ENCODE measurements at regions not wholly inside any gene's neighbourhood (a gene's known extent, or its start where the extent isn't known, plus 50 kb on each side); places are given as distances from the start of the nearest gene placed in this dataset.
"Not testable (repeated sequence)": the region's sequence is repeated elsewhere in the genome, so short reads cannot be mapped to it uniquely, and the experiment has no call there.

DNA sequence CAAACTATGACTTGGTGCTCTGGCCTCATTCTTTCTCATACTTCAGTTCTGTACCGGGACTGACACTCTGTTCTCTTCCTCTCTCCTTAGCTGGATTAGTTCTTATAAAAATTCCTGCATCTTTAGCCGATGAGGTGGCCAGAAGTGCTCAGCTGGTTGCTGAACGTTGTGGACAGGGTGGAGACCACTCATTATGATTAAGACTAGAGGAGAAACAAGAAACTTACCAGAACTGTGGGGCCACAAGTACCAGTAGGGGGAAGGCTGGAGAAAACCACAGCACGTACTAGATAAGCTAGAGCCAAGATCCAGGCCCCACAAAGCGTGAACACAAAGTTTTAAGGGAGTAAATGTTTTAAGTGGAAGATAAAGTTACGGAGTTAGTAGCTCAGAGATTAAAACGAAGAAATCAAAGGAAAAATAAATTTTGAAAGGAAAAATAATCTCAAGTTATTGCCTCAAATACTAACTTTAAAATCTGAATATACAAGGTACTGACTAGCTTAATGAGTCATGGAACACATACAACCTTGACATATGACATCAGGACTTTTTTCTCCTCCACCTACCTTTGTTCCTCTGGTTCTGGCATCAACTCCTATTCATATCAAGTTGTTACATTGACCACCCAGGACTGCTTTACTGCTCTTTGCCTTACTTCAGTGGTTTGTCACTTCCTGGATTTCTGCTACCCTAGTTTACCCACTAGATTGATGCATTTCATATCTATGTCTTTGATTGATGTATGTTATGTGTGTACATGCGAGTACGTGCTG, 469.0 kb downstream of the TFEC start:
- DNase-seq (ENCODE audit: low spot score) = no peak

DNA sequence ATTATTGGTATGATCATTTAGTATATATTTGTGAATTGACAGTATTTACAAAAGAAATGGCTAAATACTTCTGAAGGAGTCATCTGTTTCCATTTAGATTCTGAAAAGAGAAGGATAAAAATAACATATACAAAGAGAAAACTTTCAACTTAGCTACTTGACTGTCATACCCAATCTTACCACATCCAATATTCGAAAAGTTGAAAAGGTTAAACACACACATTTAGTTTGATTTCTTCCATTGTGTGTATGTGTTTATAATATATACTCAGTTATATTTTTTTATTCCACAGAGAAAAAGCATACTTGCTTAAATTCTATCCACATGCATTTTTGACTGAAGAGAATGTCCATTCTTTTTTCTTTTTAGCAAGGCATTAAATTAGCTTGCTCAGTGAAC, 470.7 kb downstream of the TFEC start:
- no peak for DNase-seq (ENCODE audit: low spot score)

DNA sequence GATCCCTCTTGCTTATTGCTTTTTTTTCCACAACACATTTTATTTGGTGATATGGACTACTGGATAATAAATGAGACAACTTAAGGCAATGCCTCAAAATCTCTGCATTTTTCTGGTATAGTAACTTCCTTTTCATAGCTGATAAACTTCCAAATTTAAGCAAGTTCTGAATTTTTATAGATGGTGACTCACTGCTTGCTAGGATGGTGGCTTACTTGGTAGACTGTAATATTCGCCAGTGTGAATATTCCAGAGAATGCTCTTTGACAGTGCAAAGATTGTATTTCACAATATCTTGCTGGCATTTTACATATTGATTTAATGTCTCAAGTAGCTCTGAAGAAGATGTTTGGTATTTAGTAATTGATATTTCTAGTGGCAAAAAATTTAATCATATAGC, 472.4 kb downstream of the TFEC start:
- no peak for DNase-seq (ENCODE audit: low spot score)

DNA sequence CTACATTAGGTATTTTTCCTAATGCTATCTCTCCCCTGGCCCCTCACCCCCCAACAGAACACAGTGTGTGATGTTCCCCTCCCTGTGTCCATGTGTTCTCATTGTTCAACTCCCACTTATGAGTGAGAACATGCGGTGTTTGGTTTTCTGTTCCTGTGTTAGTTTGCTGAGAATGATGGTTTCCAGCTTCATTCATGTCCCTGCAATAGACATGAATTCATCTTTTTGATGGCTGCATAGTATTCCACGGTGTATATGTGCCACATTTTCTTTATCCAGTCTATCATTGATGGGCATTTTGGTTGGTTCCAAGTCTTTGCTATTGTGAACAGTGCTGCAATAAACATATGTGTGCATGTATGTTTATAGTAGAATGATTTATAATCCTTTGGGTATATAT, 473.3 kb downstream of the TFEC start:
- DNase-seq (ENCODE audit: low spot score) = not testable (repeated sequence)

DNA sequence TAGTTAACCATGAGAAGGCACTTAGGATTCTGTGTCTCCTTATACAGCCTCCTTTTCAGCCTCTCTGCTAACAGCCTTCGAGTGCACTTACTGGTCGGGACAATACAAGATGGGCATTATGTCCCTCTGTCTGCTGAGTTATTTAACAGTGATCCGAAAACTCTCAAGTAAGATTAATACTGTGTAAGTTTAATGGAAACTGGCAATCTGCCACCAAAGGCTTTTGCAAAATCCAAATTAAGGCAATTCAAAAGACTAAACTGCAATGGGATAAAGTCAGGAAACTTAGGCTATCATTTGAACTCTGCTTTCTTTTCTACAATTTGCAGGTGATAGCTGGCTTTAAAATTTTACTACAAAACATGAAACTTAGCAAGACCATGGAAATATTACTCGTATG, 477.8 kb downstream of the TFEC start:
- DNase-seq (ENCODE audit: low spot score) = no peak

DNA sequence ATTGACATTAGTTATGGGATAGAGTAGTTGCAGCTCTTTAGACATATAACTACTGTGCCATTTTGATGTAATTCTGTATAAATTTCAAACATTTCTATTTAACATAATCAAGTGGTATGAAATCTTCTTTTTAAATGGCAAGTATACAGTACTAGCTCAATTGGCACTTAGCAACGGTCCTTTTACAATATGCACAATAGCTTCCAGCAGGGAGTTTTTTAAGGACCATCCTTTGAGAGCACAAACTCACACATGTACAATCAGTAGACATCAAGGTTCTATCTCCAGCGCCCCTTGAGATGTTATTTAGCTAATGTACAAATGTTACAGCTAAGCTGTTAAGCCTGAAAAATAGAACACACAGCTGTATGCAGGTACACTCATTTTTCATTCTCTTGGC, 480.7 kb downstream of the TFEC start:
- DNase-seq (ENCODE audit: low spot score) = no peak

DNA sequence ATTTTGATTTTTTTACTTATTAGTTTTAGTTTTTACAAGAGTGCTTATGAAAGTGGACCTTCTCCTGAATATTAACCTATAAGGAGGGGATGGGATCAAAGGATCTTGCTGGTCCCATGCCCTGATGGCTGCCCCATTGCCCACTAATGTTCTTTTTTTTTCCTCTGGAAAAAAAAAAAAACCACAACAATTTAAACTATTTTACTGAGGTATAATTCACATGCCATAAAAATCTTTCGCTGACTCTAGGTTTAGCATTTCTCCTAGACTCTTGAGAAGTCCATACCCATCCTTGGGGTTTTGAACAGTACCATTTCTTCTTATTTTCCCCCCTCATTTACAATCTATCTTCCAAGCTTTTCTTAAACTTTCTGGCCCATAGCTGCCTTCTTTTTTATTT, 481.8 kb downstream of the TFEC start:
- DNase-seq (ENCODE audit: low spot score) = no peak

DNA sequence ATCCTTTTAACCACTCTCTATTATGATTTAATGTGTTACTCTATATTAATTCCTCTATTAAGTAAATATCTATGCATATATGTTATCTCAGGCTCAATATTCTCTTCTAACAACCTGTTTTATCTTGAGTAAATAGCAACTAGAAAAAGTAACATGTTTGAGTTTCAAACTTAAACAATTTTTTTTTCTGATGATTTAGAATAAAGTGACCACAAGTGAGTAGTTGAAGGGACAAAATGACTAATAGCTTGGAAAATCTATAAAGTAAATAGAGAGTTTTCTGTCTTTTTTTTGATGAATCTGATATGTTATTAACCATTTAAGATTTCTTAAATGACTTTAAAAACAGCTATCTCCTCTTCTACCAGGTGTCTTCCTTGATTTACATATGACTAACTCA, 483.8 kb downstream of the TFEC start:
- DNase-seq (ENCODE audit: low spot score) = no peak

DNA sequence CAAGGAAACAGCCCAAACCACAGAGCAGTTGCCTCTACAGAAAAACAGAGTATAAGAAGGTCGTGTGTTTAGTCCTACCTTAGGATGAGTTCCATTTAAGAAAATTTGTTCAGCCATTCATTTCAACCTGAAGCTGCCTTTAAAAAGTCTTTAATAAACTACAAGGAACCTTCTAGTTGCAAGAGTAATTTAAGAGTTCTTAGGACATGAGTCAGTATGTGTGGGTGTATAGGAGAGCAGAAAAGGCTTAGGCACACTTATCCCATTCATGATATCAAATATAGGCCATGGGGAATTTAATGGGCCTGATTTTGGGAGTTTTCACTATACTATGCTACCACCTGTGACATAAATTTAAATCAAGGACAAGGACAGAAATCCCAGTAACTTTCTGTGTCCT, 496.8 kb downstream of the TFEC start:
- DNase-seq (ENCODE audit: low spot score) = no peak

DNA sequence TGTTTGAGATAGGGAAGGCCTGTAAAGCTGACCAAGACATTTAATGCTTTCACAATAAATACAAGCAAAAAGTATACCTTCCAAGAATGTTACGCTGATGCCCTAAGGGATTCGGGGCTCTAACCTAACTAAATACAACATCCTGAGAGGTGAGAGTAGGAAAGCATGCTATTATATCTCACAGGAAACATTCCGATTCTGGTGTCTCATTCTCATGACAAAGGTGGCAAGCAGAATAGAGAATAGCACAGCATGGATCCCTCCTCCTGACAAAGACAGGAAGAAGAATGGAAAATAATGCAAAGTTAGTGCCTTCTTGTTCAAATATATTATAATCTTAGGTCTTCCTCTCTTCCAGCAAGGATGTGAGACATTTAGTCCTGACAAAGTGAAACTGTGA, 504.3 kb downstream of the TFEC start:
- no peak for DNase-seq (ENCODE audit: low spot score)

DNA sequence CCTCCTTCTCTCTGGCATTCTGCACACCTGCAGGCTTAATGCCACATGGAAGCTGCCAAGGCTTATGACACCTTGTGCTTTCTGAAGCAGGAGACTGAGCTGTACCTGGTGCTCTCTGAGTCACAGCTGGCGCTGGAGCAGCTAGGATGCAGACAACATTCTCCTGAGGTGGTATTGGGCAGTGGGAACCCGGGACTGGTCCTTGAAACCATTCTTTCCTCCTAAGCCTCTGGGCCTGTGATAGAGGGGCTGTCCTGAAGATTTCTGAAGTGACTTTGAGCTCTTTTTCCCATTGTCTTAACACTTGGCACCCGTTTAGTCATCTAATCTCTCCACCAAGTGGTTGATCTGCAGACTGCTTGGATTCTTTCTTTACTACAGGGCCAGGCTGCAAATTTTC, 508.4 kb downstream of the TFEC start:
- DNase-seq (ENCODE audit: low spot score) = no peak

DNA sequence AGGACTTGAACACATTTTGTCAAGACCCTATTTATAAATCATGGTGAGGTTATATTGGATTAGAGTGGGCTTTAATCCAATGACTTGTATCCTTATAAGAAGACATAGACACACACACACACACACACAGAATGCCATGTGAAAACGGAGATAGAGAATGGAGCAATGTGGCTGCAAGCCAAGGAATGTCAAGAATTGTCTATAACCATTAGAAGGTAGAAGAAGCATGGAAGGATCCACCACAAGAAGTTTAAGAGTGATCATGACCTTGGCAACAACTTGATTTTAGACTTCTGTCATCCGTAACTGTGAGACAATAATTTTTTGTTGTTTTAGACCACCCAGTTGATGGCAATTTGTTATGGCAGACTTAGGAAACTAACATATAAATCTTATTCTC, 514.2 kb downstream of the TFEC start:
- no peak for DNase-seq (ENCODE audit: low spot score)

DNA sequence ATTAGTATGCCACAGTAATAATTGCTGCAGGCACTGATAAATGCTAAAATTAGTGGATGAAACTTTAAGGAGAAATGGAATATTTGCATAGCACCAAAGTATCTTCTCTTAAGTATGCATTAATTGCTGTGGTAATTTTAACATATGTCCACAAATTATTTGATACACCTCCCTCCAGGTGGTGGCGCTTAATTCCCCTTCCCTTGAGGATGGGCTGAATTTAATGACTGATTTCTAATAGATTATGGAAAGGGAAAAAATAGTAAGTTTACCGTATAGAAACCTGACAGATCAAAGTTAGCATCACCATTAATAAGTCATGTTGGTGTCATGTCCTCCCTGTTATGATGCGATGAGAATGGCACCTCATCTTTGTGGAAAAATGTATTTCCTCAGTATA, 519.2 kb downstream of the TFEC start:
- no peak for DNase-seq (ENCODE audit: low spot score)

DNA sequence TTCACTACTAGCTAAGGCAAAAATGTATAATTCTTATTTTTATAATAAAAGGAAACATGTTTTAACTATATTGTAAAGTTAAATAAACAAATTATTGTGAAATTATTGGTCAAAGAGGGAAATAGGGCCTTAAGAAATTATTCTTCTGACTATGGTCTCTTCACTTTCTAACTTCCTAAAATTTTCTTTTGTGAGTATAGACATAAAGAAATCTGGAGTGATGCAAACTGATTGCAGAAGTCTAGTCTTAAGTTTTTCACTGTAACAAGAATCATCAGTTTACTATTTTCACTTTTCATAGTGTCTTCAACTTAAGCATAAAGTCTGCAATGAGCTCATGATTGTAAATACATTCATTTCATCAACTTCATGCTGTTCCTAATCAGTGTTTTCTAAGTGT, 525.4 kb downstream of the TFEC start:
- no peak for DNase-seq (ENCODE audit: low spot score)

DNA sequence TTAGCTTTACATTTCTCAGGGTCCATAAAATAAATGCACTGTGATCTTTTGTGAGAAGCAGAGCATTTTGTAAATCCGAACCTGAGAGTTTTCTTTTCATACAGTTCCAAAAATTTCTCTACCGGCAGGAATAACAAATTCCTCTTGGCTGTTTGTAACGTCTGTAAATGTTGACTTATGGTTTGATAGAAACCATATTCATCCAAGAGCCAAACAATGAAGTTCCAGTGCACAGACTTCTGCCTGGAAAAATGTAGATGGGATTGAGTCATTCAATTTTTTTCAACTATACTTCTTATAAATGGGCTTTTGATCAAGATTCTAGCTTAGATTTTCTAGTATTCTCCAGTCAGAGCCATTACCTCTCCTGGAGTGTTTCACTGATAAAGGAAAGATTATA, 530.6 kb downstream of the TFEC start:
- DNase-seq (ENCODE audit: low spot score) = no peak

DNA sequence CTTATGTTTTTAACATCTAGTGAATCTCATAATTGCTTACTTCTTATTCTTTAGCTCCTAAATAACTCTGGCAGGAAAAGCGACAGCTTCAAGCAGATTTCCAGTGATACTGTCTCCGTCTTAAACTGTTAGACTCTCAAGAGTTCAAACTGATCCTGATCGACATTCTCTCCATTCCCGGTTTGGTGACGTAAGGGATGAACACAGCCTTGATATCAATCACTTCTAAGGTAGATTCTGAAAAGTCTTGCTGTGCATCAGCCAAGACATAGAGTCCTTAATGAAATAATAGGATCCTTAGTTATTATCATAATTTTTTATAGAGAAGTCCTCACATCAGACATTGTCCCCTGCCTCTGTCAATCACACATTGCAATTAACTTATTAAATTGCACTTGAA, 534.6 kb downstream of the TFEC start:
- no peak for DNase-seq (ENCODE audit: low spot score)

DNA sequence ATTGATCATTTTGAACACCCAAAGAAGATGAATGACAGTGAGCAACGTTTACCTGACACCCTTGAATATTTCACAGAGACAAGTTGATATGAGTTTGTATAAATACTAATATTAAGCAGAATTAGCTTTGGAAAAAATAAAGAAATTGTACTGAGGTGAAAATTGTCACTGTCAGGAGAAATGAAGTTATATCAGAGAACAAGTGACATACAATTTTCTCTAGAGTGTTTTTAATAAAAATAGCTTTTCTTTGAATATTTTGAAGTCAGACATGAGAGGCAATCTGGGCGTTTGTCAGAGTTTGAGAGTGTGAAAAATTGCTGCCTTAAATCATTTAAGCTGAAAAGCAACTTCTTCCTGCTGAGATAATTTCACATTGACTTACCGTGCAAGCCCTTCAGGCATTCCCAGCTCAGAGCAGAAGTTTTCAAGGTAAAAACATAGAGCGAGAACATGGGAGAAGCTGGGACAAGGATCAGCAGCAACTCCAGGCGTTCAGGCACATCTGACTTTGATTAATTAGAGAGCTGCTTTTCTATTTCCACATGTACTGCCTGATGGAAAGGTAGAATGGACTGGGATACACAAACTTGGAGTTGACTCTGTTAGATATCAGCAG, 535.9 kb downstream of the TFEC start:
- no peak for DNase-seq (ENCODE audit: low spot score)

DNA sequence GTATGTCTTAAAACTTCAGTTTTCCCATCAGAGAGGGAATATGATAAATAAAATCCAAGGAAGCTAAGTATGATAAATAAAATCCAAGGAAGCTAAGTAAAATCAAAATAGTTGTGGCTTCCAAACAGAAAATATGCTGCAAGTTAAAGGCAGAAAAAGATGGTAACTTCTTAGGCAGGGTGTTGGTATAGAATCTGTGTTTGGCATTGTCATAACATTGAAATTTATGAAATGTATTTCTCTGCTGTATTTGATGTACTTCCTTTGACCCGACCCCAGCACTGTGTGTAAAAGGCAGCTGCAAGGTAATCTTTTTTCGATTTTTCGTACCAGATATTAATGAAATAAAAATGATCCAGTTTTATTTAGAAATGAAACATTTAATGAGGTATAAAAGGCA, 537.2 kb downstream of the TFEC start:
- no peak for DNase-seq (ENCODE audit: low spot score)

DNA sequence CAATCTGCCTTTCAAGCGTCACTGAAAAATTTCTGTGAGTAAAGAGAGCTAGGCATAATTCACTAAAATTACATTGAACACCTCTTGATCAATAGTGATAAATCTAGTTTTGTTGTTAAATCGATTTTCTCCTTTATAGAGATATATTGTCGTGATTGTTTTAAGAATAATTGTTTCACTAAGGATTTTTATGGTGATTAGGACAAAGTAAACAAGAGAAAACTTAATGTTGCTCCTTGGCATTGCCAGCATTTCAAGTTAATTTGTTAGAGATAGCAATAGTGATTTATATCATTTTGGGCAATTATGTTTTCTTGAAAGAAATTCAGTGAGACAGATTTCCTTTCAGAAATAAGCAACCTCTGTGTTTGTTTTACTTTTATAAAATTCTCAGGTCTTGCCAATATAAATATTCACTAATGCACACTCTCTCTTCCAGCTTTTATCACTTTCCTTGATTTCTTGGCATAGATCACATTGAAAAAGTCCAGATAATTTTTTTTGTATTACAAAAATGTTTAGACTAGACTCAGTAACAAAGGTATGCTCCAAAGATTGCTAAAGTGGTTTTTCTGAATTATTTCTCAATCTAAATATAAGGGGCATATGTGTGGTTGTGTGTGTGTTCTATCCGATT, 538.7 kb downstream of the TFEC start:
- DNase-seq (ENCODE audit: low spot score) = no peak

DNA sequence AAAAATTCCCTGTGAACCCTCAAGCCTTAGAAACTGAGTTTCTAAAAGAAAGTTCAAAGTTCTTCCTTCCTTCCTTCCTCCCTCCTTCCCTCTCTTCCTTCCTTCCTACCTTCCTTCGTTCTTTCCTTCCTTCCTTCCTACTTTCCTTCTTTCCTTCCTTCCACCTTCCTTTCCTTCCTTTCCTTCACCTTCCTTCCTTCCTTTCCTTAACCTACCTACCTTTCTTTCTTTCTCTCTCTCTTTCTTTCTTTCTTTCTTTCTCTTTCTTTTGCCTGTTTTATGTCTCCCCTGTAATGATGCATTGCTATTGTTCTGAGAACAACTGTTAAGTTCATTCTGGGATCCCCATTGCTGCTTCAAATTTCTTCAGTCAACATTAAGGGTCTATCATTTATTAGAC, 551.1 kb downstream of the TFEC start:
- no peak for DNase-seq (ENCODE audit: low spot score)

DNA sequence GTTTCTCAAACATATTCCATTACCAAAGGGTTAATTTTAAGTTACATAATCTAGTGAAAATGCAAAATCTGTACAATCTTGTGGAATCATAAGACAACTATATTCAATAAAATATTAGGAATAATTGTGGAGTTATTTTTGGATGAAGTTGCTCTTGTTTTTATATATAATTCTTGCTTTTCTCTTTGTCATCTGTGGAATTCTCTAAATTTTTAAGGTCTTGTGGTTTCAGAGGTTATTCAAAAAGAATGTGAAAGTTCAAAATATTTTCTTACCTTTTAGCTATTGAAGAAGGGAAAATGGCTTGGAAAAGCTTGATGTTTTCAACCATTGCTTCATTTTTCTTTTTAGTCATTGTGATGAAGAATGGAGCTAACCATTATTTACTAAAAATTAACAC, 552.1 kb downstream of the TFEC start:
- no peak for DNase-seq (ENCODE audit: low spot score)

DNA sequence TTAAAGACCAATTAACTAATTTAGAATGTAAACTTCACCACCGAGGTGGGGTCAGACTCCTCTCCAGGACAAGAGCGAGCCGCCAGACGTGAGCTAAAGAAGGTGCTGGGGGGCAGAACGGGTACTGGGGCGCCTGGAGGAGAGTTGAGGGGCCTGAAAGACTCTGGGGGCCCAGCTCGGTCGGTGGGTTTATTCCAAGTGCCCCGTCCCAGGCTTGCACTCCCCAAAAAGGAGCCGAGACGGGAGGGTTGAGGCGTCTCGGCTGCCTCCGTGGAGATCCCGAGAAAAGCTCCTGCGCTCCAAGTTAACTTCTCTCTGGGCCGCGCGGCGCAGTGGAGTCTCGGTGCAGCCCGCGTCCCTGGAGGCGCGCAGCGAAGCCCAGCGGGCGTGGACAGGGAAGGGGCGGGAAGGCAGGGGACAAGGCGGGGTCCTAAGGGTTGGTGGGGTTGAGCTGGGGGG, 553.3 kb downstream of the TFEC start:
- no peak for DNase-seq (ENCODE audit: low spot score)

DNA sequence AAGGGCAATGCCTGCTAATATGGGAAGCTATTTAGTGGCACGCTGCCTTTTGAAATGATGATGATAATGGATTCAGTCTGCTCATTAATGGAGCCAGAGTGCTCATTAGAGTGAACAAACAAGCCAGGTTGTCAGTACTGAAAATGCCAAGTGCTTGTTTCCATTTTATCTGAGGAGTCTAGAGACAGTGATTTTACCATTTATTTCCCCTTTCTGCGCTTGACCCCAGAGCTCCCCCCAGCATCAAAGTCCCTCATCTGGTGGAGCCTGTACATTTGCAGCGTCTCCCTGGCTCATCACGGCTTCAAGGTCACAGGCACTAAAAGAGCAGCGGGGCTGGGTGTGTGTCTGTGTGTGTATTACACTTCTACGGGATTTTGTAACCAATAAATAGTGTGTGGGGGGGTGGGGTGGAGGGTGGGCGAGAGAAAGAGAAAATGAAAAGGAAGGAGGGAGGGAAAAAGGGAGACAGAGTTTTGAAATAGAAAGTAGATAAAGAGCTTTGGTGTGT, 553.8 kb downstream of the TFEC start:
- DNase-seq (ENCODE audit: low spot score) = no peak

All from NAMALWA (cell line).